ENCODE measurements at regions not wholly inside any gene's neighbourhood (a gene's known extent, or its start where the extent isn't known, plus 50 kb on each side); places are given as distances from the start of the nearest gene placed in this dataset.

DNA sequence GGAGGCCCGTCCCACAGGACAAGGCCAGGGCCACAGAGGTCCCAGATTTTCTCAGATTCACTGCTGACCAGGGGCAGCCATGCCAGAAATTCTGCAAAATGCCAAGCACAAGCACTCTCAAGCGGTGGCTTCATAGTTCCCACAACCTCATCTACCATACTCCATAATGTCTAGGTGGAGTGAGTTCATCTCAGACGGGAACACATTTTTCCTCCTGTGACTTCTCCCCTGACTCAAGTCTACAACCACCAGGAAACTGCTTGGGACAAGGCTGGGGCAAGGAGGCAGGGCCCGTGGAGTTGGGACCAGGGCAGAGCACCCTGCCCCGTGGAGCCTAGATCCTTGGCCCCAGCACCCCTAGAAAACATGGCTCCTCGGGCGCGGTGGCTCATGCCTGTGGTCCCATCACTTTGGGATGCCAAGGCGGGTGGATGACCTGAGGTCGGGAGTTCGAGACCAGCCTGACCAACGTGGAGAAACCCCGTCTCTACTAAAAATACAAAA lies 150.7 kb upstream of the HAAO start:
- Histone ChIP-seq H3K79me2 (replicated peaks; ENCODE audit: insufficient read depth) (no peaks in the 10 kb centered on the region), H3K4me1 (ENCODE audit: insufficient read depth) (no peaks in the 10 kb centered on the region), H3K9me2 (ENCODE audit: insufficient read depth) (no peaks in the 10 kb centered on the region), H4K20me1 (replicated peaks; ENCODE audit: insufficient read depth) (no peaks in the 10 kb centered on the region), H3F3A (replicated peaks; ENCODE audit: low read depth) (no peaks in the 10 kb centered on the region), H3K4me2 (no peak overlapping the region), H2AFZ (no peak overlapping the region), H3K36me3 (ENCODE audit: insufficient read depth) (no peaks in the 10 kb centered on the region), H3K27ac (ENCODE audit: low read depth) (no peak overlapping the region), H3K27me3 (ENCODE audit: insufficient read depth) (no peaks in the 10 kb centered on the region), H3K4me3 (no peak overlapping the region)
- Mint-ChIP-seq H3K4me3 (no peak overlapping the region), H3K9me3 (no peaks in the 10 kb centered on the region), H3K36me3 (ENCODE audit: low read depth) (no peaks in the 10 kb centered on the region), H3K27ac (no peak overlapping the region), H3K4me1 (0 out of 3 replicates have a peak, but pooled peaks cover 3% of the 10 kb centered on the region), H3K27me3 (ENCODE audit: insufficient read depth, low read depth, poor library complexity) (peaks cover 8% of the 10 kb centered on the region)
- ATAC-seq (no peak), DNase-seq (ENCODE audit: low spot score) (no peak)
- TF ChIP-seq, protein P1, sequence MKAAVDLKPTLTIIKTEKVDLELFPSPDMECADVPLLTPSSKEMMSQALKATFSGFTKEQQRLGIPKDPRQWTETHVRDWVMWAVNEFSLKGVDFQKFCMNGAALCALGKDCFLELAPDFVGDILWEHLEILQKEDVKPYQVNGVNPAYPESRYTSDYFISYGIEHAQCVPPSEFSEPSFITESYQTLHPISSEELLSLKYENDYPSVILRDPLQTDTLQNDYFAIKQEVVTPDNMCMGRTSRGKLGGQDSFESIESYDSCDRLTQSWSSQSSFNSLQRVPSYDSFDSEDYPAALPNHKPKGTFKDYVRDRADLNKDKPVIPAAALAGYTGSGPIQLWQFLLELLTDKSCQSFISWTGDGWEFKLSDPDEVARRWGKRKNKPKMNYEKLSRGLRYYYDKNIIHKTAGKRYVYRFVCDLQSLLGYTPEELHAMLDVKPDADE (IDR thresholded peaks at IDR 0.05) = no peak
- no peak for TF ChIP-seq POLR2AphosphoS5 (IDR thresholded peaks at IDR 0.05; ENCODE audit: low read depth)
- TF ChIP-seq EZH2 (IDR thresholded peaks at IDR 0.05; ENCODE audit: low read depth, unreplicated experiment) = no peak
- TF ChIP-seq ZNF114 (CRISPR knock-in tag; IDR thresholded peaks at IDR 0.05) = no peak
- no peak for TF ChIP-seq CREB1 (CRISPR knock-in tag; IDR thresholded peaks at IDR 0.05; ENCODE audit: low read depth)
- TF ChIP-seq STAT1 (IDR thresholded peaks at IDR 0.05; ENCODE audit: unreplicated experiment) = no peak
- TF ChIP-seq ZNF331 (CRISPR knock-in tag; IDR thresholded peaks at IDR 0.05; ENCODE audit: low read depth) = no peak
- TF ChIP-seq, protein P2, sequence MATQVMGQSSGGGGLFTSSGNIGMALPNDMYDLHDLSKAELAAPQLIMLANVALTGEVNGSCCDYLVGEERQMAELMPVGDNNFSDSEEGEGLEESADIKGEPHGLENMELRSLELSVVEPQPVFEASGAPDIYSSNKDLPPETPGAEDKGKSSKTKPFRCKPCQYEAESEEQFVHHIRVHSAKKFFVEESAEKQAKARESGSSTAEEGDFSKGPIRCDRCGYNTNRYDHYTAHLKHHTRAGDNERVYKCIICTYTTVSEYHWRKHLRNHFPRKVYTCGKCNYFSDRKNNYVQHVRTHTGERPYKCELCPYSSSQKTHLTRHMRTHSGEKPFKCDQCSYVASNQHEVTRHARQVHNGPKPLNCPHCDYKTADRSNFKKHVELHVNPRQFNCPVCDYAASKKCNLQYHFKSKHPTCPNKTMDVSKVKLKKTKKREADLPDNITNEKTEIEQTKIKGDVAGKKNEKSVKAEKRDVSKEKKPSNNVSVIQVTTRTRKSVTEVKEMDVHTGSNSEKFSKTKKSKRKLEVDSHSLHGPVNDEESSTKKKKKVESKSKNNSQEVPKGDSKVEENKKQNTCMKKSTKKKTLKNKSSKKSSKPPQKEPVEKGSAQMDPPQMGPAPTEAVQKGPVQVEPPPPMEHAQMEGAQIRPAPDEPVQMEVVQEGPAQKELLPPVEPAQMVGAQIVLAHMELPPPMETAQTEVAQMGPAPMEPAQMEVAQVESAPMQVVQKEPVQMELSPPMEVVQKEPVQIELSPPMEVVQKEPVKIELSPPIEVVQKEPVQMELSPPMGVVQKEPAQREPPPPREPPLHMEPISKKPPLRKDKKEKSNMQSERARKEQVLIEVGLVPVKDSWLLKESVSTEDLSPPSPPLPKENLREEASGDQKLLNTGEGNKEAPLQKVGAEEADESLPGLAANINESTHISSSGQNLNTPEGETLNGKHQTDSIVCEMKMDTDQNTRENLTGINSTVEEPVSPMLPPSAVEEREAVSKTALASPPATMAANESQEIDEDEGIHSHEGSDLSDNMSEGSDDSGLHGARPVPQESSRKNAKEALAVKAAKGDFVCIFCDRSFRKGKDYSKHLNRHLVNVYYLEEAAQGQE (IDR thresholded peaks at IDR 0.05; ENCODE audit: unreplicated experiment) = no peak
- TF ChIP-seq NANOG (IDR thresholded peaks at IDR 0.05; ENCODE audit: borderline replicate concordance) = no peak
- TF ChIP-seq EZH2phosphoT487 (IDR thresholded peaks at IDR 0.05; ENCODE audit: unreplicated experiment) = no peak
- TF ChIP-seq, protein P3, sequence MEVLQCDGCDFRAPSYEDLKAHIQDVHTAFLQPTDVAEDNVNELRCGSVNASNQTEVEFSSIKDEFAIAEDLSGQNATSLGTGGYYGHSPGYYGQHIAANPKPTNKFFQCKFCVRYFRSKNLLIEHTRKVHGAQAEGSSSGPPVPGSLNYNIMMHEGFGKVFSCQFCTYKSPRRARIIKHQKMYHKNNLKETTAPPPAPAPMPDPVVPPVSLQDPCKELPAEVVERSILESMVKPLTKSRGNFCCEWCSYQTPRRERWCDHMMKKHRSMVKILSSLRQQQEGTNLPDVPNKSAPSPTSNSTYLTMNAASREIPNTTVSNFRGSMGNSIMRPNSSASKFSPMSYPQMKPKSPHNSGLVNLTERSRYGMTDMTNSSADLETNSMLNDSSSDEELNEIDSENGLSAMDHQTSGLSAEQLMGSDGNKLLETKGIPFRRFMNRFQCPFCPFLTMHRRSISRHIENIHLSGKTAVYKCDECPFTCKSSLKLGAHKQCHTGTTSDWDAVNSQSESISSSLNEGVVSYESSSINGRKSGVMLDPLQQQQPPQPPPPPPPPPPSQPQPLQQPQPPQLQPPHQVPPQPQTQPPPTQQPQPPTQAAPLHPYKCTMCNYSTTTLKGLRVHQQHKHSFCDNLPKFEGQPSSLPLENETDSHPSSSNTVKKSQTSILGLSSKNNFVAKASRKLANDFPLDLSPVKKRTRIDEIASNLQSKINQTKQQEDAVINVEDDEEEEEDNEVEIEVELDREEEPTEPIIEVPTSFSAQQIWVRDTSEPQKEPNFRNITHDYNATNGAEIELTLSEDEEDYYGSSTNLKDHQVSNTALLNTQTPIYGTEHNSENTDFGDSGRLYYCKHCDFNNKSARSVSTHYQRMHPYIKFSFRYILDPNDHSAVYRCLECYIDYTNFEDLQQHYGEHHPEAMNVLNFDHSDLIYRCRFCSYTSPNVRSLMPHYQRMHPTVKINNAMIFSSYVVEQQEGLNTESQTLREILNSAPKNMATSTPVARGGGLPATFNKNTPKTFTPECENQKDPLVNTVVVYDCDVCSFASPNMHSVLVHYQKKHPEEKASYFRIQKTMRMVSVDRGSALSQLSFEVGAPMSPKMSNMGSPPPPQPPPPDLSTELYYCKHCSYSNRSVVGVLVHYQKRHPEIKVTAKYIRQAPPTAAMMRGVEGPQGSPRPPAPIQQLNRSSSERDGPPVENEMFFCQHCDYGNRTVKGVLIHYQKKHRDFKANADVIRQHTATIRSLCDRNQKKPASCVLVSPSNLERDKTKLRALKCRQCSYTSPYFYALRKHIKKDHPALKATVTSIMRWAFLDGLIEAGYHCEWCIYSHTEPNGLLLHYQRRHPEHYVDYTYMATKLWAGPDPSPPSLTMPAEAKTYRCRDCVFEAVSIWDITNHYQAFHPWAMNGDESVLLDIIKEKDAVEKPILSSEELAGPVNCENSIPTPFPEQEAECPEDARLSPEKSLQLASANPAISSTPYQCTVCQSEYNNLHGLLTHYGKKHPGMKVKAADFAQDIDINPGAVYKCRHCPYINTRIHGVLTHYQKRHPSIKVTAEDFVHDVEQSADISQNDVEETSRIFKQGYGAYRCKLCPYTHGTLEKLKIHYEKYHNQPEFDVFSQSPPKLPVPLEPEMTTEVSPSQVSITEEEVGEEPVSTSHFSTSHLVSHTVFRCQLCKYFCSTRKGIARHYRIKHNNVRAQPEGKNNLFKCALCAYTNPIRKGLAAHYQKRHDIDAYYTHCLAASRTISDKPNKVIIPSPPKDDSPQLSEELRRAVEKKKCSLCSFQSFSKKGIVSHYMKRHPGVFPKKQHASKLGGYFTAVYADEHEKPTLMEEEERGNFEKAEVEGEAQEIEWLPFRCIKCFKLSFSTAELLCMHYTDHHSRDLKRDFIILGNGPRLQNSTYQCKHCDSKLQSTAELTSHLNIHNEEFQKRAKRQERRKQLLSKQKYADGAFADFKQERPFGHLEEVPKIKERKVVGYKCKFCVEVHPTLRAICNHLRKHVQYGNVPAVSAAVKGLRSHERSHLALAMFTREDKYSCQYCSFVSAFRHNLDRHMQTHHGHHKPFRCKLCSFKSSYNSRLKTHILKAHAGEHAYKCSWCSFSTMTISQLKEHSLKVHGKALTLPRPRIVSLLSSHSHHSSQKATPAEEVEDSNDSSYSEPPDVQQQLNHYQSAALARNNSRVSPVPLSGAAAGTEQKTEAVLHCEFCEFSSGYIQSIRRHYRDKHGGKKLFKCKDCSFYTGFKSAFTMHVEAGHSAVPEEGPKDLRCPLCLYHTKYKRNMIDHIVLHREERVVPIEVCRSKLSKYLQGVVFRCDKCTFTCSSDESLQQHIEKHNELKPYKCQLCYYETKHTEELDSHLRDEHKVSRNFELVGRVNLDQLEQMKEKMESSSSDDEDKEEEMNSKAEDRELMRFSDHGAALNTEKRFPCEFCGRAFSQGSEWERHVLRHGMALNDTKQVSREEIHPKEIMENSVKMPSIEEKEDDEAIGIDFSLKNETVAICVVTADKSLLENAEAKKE (CRISPR knock-in tag; IDR thresholded peaks at IDR 0.05) = no peak
- TF ChIP-seq JUNB (IDR thresholded peaks at IDR 0.05; ENCODE audit: unreplicated experiment) = no peak
- TF ChIP-seq, protein P4, sequence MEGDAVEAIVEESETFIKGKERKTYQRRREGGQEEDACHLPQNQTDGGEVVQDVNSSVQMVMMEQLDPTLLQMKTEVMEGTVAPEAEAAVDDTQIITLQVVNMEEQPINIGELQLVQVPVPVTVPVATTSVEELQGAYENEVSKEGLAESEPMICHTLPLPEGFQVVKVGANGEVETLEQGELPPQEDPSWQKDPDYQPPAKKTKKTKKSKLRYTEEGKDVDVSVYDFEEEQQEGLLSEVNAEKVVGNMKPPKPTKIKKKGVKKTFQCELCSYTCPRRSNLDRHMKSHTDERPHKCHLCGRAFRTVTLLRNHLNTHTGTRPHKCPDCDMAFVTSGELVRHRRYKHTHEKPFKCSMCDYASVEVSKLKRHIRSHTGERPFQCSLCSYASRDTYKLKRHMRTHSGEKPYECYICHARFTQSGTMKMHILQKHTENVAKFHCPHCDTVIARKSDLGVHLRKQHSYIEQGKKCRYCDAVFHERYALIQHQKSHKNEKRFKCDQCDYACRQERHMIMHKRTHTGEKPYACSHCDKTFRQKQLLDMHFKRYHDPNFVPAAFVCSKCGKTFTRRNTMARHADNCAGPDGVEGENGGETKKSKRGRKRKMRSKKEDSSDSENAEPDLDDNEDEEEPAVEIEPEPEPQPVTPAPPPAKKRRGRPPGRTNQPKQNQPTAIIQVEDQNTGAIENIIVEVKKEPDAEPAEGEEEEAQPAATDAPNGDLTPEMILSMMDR (conservative IDR thresholded peaks at IDR 0.05; ENCODE audit: low read depth in 2 of 2) = no peak

Data from GM23338 (cell line).